ENCODE measurements at regions not wholly inside any gene's neighbourhood (a gene's known extent, or its start where the extent isn't known, plus 50 kb on each side); places are given as distances from the start of the nearest gene placed in this dataset.

GRCh38 chr15:39261397-39262183, 319.3 kb upstream of the THBS1 start:
- DNase-seq = peak; percentile 11 to 28

- DNase-seq = peak; percentile 22 to 42
Observed at GRCh38 chr15:39262995-39263772, 317.7 kb upstream of the THBS1 start.

- peak; percentile 20 to 32 for DNase-seq
Observed at GRCh38 chr15:39265261-39265660, 315.6 kb upstream of the THBS1 start.

GRCh38 chr15:39266890-39267289, 314.0 kb upstream of the THBS1 start:
- DNase-seq = no peak

- peak; percentile 15 to 18 for DNase-seq
Observed at GRCh38 chr15:39267685-39268084, 313.2 kb upstream of the THBS1 start.

GRCh38 chr15:39269352-39269751, 311.5 kb upstream of the THBS1 start:
- DNase-seq = no peak

GRCh38 chr15:39269821-39270220, 311.1 kb upstream of the THBS1 start:
- no peak for DNase-seq

- no peak for DNase-seq
Observed at GRCh38 chr15:39270221-39270855, 310.5 kb upstream of the THBS1 start.

GRCh38 chr15:39270934-39271333, 309.9 kb upstream of the THBS1 start:
- peak in 1 of 2 donors; percentile 11 for DNase-seq

GRCh38 chr15:39272901-39273300, 308.0 kb upstream of the THBS1 start:
- no peak for DNase-seq

- DNase-seq = no peak
Observed at GRCh38 chr15:39273717-39274411, 307.0 kb upstream of the THBS1 start.

- no peak for DNase-seq
Observed at GRCh38 chr15:39275066-39275465, 305.8 kb upstream of the THBS1 start.

GRCh38 chr15:39279311-39279710, 301.6 kb upstream of the THBS1 start:
- DNase-seq = no peak

- no peak for DNase-seq
Observed at GRCh38 chr15:39281094-39281493, 299.8 kb upstream of the THBS1 start.

GRCh38 chr15:39282663-39283208, 298.1 kb upstream of the THBS1 start:
- no peak for DNase-seq

- no peak for DNase-seq
Observed at GRCh38 chr15:39283531-39283930, 297.3 kb upstream of the THBS1 start.

- no peak for DNase-seq
Observed at GRCh38 chr15:39285071-39285470, 295.8 kb upstream of the THBS1 start.

GRCh38 chr15:39285663-39286062, 295.2 kb upstream of the THBS1 start:
- no peak for DNase-seq

GRCh38 chr15:39286706-39287105, 294.2 kb upstream of the THBS1 start:
- no peak for DNase-seq

GRCh38 chr15:39287322-39288195, 293.3 kb upstream of the THBS1 start:
- no peak for DNase-seq

GRCh38 chr15:39290711-39291435, 290.0 kb upstream of the THBS1 start:
- DNase-seq = no peak
